Cardiac fibroblast (primary cell): ENCODE measurements at regions not wholly inside any gene's neighbourhood (a gene's known extent, or its start where the extent isn't known, plus 50 kb on each side); places are given as distances from the start of the nearest gene placed in this dataset.

ENCODE experiments used
- DNase-seq, 2 donors: peaks; one replicate each; pipeline versions ENCODE4 v3.0.0 to v3.0.0-alpha.2; 2010; ENCODE audit warnings: low read depth in 2 of 2
- H3K4me3 ChIP-seq, 2 donors: replicated peaks in 1 of 2; 1 replicate in 1 of 2; 2 replicates in 1 of 2; pipeline ENCODE4 v1.5.1; 2011; ENCODE audit warnings: low read depth in 2 of 2, low read length in 2 of 2, mild to moderate bottlenecking in 2 of 2, moderate library complexity in 1 of 2
- CTCF ChIP-seq: IDR thresholded peaks from one replicate; pipeline ENCODE4 v1.5.1; 2011; ENCODE audit warnings: low read depth, mild to moderate bottlenecking, low read length, inconsistent platforms

DNA sequence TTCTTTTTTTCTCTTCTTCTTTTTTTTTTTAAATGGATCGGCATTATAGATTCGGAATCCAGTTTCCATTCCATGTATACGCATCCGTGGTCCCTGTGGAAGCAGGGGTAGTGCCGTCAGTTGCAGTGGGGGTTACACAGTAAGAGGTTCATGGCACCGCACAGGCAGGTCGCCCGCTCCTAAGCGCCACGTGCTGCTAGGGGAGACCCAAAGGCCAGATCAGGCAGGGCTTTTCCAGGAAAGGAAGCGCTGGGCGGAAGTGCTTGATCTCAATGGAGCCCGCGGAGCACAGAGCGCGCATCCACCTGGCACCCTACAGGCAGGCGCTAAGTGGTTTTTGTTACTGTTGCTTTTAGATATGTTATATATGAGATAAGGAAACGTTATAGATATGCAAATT is 174.8 kb upstream of the OR13F1 start:
- no peak overlapping the region for H3K4me3 ChIP-seq
- no peak for DNase-seq
- no peak for TF ChIP-seq CTCF

GRCh38 chr9:104330841-104331240 is 173.2 kb upstream of the OR13F1 start:
- TF ChIP-seq CTCF = no peak
- no peak for DNase-seq

GRCh38 chr9:104334549-104334948 is 169.5 kb upstream of the OR13F1 start:
- H3K4me3 ChIP-seq = no peak overlapping the region
- DNase-seq = no peak
- no peak for TF ChIP-seq CTCF

More at GRCh38 chr9:104330841-104331240, 173.2 kb upstream of the OR13F1 start:
- no peak overlapping the region for H3K4me3 ChIP-seq

- H3K4me3 ChIP-seq = no peak overlapping the region
- no peak for TF ChIP-seq CTCF
- DNase-seq = peak in 1 of 2 donors; percentile 9
Observed at GRCh38 chr9:104339692-104340091, 164.4 kb upstream of the OR13F1 start.

GRCh38 chr9:104342552-104342951 is 161.5 kb upstream of the OR13F1 start:
- H3K4me3 ChIP-seq = no peak overlapping the region
- DNase-seq = no peak
- no peak for TF ChIP-seq CTCF

- DNase-seq = no peak
- H3K4me3 ChIP-seq = no peak overlapping the region
- TF ChIP-seq CTCF = no peak
Observed at GRCh38 chr9:104345061-104345460, 159.0 kb upstream of the OR13F1 start.

DNA sequence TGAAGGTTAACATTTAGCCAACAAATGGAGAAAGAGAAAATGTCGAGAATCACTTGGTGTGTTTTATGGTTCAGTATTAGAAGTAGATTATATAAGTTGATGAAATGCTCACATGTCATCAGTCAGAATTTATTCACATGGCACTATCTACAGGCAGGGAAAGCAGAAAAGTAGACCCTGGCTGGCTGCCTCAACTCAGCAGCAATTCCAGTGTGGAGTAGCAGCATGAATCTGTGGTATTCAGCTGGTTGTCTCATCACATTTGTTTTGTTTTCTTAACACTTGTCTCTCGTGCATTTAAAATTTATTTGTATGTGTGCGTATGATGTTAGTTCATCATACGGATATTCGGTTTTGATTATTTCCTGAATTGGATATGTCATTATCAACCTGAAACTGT is 153.5 kb upstream of the OR13F1 start:
- DNase-seq = no peak
- TF ChIP-seq CTCF = no peak
- no peak overlapping the region for H3K4me3 ChIP-seq
